T follicular helper cell (primary cell): ENCODE measurements at regions not wholly inside any gene's neighbourhood (a gene's known extent, or its start where the extent isn't known, plus 50 kb on each side); places are given as distances from the start of the nearest gene placed in this dataset.
"Not testable (repeated sequence)": the region's sequence is repeated elsewhere in the genome, so short reads cannot be mapped to it uniquely, and the experiment has no call there.

Experiments used
- DNase-seq: peaks from one replicate; pipeline ENCODE4 v3.0.0-alpha.2; 2020; ENCODE audit warnings: low read depth

- no peak for DNase-seq
Observed at GRCh38 chr9:38185647-38186403, 116.8 kb upstream of the SHB start.

- DNase-seq: no peak
Observed at GRCh38 chr9:38183994-38184568, 115.1 kb upstream of the SHB start.

- no peak for DNase-seq
Observed at GRCh38 chr9:38182321-38182720, 113.3 kb upstream of the SHB start.

- no peak for DNase-seq
Observed at GRCh38 chr9:38181866-38182265, 112.8 kb upstream of the SHB start.

GRCh38 chr9:38181232-38181631 lies 112.2 kb upstream of the SHB start:
- DNase-seq: no peak

- no peak for DNase-seq
Observed at GRCh38 chr9:38180656-38181055, 111.6 kb upstream of the SHB start.

GRCh38 chr9:38179965-38180364 lies 110.9 kb upstream of the SHB start:
- no peak for DNase-seq

- no peak for DNase-seq
Observed at GRCh38 chr9:38178237-38178636, 109.2 kb upstream of the SHB start.

- DNase-seq: no peak
Observed at GRCh38 chr9:38177680-38178079, 108.7 kb upstream of the SHB start.

GRCh38 chr9:38176251-38176650 lies 107.2 kb upstream of the SHB start:
- no peak for DNase-seq

- no peak for DNase-seq
Observed at GRCh38 chr9:38175423-38175822, 106.4 kb upstream of the SHB start.

GRCh38 chr9:38172586-38172985 lies 103.6 kb upstream of the SHB start:
- no peak for DNase-seq

- DNase-seq: no peak
Observed at GRCh38 chr9:38171926-38172325, 102.9 kb upstream of the SHB start.

GRCh38 chr9:38171538-38171884 lies 102.5 kb upstream of the SHB start:
- DNase-seq: no peak

- DNase-seq: not testable (repeated sequence)
Observed at GRCh38 chr9:38170763-38171537, 101.9 kb upstream of the SHB start.

- not testable (repeated sequence) for DNase-seq
Observed at GRCh38 chr9:38170155-38170554, 101.1 kb upstream of the SHB start.

GRCh38 chr9:38166501-38166900 lies 97.5 kb upstream of the SHB start:
- DNase-seq: no peak

- DNase-seq: no peak
Observed at GRCh38 chr9:38164659-38165221, 95.7 kb upstream of the SHB start.

GRCh38 chr9:38163518-38163917 lies 94.5 kb upstream of the SHB start:
- no peak for DNase-seq

- no peak for DNase-seq
Observed at GRCh38 chr9:38162332-38163211, 93.5 kb upstream of the SHB start.

GRCh38 chr9:38160613-38161215 lies 91.7 kb upstream of the SHB start:
- peak; percentile 40 for DNase-seq
